ENCODE measurements at regions not wholly inside any gene's neighbourhood (a gene's known extent, or its start where the extent isn't known, plus 50 kb on each side); places are given as distances from the start of the nearest gene placed in this dataset.

DNA sequence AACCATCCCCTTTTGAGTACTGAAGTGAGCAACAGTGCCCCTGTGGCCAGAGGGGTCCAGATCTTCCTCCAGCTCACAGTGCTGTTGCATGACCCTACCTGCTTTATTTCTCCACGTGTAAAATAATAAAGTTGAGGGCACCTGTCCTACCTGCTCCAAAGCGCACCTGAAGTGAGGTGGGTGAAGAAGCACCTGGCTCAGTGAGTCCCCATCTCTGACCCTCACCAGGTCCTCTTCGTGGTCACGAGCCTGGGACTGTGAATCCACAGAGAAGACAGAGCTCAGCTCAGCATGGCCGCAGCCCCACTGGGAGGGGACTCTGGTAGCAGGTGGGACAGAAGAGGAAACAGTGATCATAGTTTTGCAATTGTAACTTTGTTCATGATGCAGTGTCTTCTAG is 976.7 kb upstream of the TMEM132C start:
- Histone ChIP-seq H3K36me3 (ENCODE audit: low read depth) (no peaks in the 10 kb centered on the region), H3K4me2 (no peak overlapping the region), H4K20me1 (ENCODE audit: insufficient read depth) (no peaks in the 10 kb centered on the region), H3K9me2 (ENCODE audit: insufficient read depth) (no peaks in the 10 kb centered on the region), H3K4me1 (replicated peaks; ENCODE audit: insufficient read depth) (no peaks in the 10 kb centered on the region), H3K27ac (no peak overlapping the region), H3K79me2 (ENCODE audit: low read depth) (no peaks in the 10 kb centered on the region), H3K27me3 (ENCODE audit: insufficient read depth, low read depth) (no peaks in the 10 kb centered on the region), H3K4me3 (no peak overlapping the region), H3K9me3 (ENCODE audit: insufficient read depth, low read depth) (no peaks in the 10 kb centered on the region), H2AFZ (no peak overlapping the region), H3F3A (ENCODE audit: insufficient read depth, low read depth) (no peaks in the 10 kb centered on the region)
- intact Hi-C loops (cut with micrococcal nuclease; ENCODE audit: unreplicated experiment): loop anchor here (5.0 to 10.0 kb wide), 3 partner anchors 163 to 505 kb away; no protein-coding TSS in a partner anchor
- no peak for DNase-seq
- CTCF ChIA-PET: no interaction called here
- BruUV-seq (replicated peaks): no TSS peak
- POLR2A ChIA-PET (ENCODE audit: unreplicated experiment): no interaction called here
- TF ChIP-seq, protein P1, sequence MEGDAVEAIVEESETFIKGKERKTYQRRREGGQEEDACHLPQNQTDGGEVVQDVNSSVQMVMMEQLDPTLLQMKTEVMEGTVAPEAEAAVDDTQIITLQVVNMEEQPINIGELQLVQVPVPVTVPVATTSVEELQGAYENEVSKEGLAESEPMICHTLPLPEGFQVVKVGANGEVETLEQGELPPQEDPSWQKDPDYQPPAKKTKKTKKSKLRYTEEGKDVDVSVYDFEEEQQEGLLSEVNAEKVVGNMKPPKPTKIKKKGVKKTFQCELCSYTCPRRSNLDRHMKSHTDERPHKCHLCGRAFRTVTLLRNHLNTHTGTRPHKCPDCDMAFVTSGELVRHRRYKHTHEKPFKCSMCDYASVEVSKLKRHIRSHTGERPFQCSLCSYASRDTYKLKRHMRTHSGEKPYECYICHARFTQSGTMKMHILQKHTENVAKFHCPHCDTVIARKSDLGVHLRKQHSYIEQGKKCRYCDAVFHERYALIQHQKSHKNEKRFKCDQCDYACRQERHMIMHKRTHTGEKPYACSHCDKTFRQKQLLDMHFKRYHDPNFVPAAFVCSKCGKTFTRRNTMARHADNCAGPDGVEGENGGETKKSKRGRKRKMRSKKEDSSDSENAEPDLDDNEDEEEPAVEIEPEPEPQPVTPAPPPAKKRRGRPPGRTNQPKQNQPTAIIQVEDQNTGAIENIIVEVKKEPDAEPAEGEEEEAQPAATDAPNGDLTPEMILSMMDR (conservative IDR thresholded peaks at IDR 0.05): no peak
- TF ChIP-seq EZH2 (IDR thresholded peaks at IDR 0.05; ENCODE audit: low read depth): no peak

DNA sequence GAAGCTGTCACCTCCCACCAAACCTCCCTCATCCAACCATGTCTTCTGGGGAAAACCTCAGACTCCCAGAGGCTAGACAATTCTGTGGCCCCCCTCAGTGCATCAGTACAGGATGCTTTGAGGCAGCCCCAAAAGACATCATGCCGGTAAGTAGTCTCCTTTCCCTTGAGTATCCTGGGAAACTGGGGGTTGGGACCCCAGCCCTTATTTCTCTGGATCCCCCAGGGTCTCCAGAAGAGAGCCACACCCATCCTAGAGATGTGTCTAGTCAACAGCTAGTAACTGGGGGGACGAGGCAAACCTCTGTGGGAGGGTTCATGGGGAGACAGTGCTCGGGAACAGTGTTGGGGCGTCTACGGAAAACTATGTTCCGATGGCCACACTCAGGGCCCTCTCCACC is 974.2 kb upstream of the TMEM132C start:
- H3F3A ChIP-seq (ENCODE audit: insufficient read depth, low read depth): no peaks in the 10 kb centered on the region
- no peak overlapping the region for H3K27ac ChIP-seq
- H4K20me1 ChIP-seq (ENCODE audit: insufficient read depth): no peaks in the 10 kb centered on the region
- intact Hi-C loops (cut with micrococcal nuclease; ENCODE audit: unreplicated experiment): loop anchor here (1.0 to 10.0 kb wide), 4 partner anchors 165 to 508 kb away; no protein-coding TSS in a partner anchor
- TF ChIP-seq EZH2 (IDR thresholded peaks at IDR 0.05; ENCODE audit: low read depth): no peak
- TF ChIP-seq, protein P1 (conservative IDR thresholded peaks at IDR 0.05): no peak
- H3K4me3 ChIP-seq: no peak overlapping the region
- POLR2A ChIA-PET (ENCODE audit: unreplicated experiment): no interaction called here
- H3K79me2 ChIP-seq (ENCODE audit: low read depth): no peaks in the 10 kb centered on the region
- H3K36me3 ChIP-seq (ENCODE audit: low read depth): no peaks in the 10 kb centered on the region
- DNase-seq: no peak
- no peaks in the 10 kb centered on the region for H3K9me3 ChIP-seq (ENCODE audit: insufficient read depth, low read depth)
- no peaks in the 10 kb centered on the region for H3K4me1 ChIP-seq (replicated peaks; ENCODE audit: insufficient read depth)
- no peak overlapping the region for H2AFZ ChIP-seq
- 0 out of 2 replicates have a peak, but pooled peaks cover 3% of the 10 kb centered on the region for H3K27me3 ChIP-seq (ENCODE audit: insufficient read depth, low read depth)
- CTCF ChIA-PET: interaction anchor here (1.6 kb wide), 1 partner anchor 184 kb away, joined by 6 read pairs; no protein-coding TSS in a partner anchor
- H3K9me2 ChIP-seq (ENCODE audit: insufficient read depth): no peaks in the 10 kb centered on the region
- no TSS peak for BruUV-seq (replicated peaks)
- H3K4me2 ChIP-seq: no peak overlapping the region

DNA sequence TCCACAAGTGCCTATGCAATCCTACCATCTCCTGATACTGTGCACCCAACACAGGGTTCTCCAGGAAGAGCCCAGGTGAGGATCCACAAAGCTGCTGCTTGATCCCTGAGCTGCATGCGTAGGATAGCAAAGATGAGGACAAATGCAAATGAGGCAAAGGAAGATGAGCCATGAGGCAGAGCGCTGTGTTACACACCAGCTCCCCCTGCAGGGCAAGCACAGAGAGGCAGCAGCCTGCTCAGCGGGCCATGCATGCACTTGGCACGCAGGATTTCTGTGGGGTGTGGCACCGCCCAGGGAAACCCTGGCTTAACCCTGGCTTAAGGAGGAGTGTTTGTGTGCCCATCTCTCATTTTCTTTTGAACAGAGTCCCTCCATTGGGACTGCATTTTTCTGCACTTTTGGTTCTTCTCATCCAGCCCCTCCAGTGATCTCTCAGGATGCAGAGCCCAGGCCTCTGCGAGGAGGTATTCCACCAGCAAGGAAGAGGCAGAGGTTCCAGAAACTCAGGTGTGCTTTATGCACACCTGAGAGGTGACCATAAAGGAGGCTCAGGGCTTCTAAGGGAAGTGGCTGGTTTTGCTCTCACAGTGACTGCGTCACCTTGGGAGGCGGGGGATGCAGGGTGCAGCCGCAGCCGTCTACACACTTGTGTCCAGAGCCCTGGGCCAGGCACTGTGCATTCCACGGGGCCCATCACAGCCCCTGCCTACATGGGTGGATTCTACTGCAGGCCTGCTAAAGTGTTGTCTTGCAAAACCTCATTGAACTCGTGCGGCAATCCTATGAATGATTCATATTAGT is 973.3 kb upstream of the TMEM132C start:
- Histone ChIP-seq H3K4me2 (no peak overlapping the region), H3F3A (ENCODE audit: insufficient read depth, low read depth) (no peaks in the 10 kb centered on the region), H3K9me3 (ENCODE audit: insufficient read depth, low read depth) (no peaks in the 10 kb centered on the region), H3K4me1 (replicated peaks; ENCODE audit: insufficient read depth) (no peaks in the 10 kb centered on the region), H4K20me1 (ENCODE audit: insufficient read depth) (no peaks in the 10 kb centered on the region), H3K4me3 (no peak overlapping the region), H3K36me3 (ENCODE audit: low read depth) (no peaks in the 10 kb centered on the region), H3K79me2 (ENCODE audit: low read depth) (no peaks in the 10 kb centered on the region), H3K9me2 (ENCODE audit: insufficient read depth) (no peaks in the 10 kb centered on the region), H3K27ac (no peak overlapping the region), H3K27me3 (ENCODE audit: insufficient read depth, low read depth) (0 out of 2 replicates have a peak, but pooled peaks cover 9% of the 10 kb centered on the region), H2AFZ (no peak overlapping the region)
- intact Hi-C loops (cut with micrococcal nuclease; ENCODE audit: unreplicated experiment): loop anchor here (1.0 to 10.0 kb wide), 4 partner anchors 166 to 509 kb away; no protein-coding TSS in a partner anchor
- BruUV-seq (replicated peaks): no TSS peak
- CTCF ChIA-PET: interaction anchor here (1.6 kb wide), 1 partner anchor 185 kb away, joined by 6 read pairs; no protein-coding TSS in a partner anchor
- TF ChIP-seq EZH2 (IDR thresholded peaks at IDR 0.05; ENCODE audit: low read depth): no peak
- TF ChIP-seq, protein P1 (conservative IDR thresholded peaks at IDR 0.05): peak; percentile 73
- POLR2A ChIA-PET (ENCODE audit: unreplicated experiment): no interaction called here
- DNase-seq: peak; percentile 36 to 57
